Heart left ventricle (tissue), 16 donors: ENCODE measurements at regions not wholly inside any gene's neighbourhood (a gene's known extent, or its start where the extent isn't known, plus 50 kb on each side); places are given as distances from the start of the nearest gene placed in this dataset.

Experiments
- ATAC-seq, 4 donors: fragments of 200-7000 bp; cut with Tn5 transposase; one replicate each; pipeline ENCODE4 v1.9.1; 2020 to 2022; ENCODE audit warnings: moderate library complexity in 4 of 4, mild to moderate bottlenecking in 3 of 4, moderate number of reproducible peaks in 1 of 4
- DNase-seq, 5 donors: peaks; one replicate each; pipeline ENCODE4 v3.0.0-alpha.2; 2020
- H3K27ac ChIP-seq, 12 donors: fragments of 200-600 bp; sonication (generic) in 4 of 12; one replicate each; pipeline versions ENCODE4 v1.5.0 to v1.8.0; 2016 to 2022; ENCODE audit warnings: mild to moderate bottlenecking in 2 of 12
- H3K27me3 ChIP-seq, 9 donors: fragments of 200-600 bp; sonication (generic) in 2 of 9; one replicate each; pipeline versions ENCODE4 v1.5.1 to v1.8.0; 2016 to 2022; ENCODE audit warnings: mild to moderate bottlenecking in 3 of 9
- H3K36me3 ChIP-seq, 9 donors: fragments of 200-600 bp; sonication (generic) in 2 of 9; one replicate each; pipeline versions ENCODE4 v1.5.0 to v1.8.0; 2018 to 2022; ENCODE audit warnings: mild to moderate bottlenecking in 2 of 9
- H3K4me1 ChIP-seq, 12 donors: fragments of 200-600 bp; sonication (generic) in 4 of 12; one replicate each; pipeline versions ENCODE4 v1.5.0 to v1.8.0; 2016 to 2022; ENCODE audit warnings: mild to moderate bottlenecking in 3 of 12
- H3K4me3 ChIP-seq, 12 donors: fragments of 200-600 bp; sonication (generic) in 4 of 12; one replicate each; pipeline versions ENCODE4 v1.5.0 to v1.8.0; 2017 to 2022; ENCODE audit warnings: mild to moderate bottlenecking in 9 of 12, moderate library complexity in 4 of 12
- H3K9me3 ChIP-seq, 12 donors: fragments of 200-600 bp; sonication (generic) in 4 of 12; one replicate each; pipeline versions ENCODE4 v1.5.0 to v1.8.0; 2016 to 2022; ENCODE audit warnings: mild to moderate bottlenecking in 1 of 12
- CTCF ChIP-seq, 12 donors: fragments of 200-600 bp; sonication (generic) in 4 of 12; IDR thresholded peaks; one replicate each; pipeline versions ENCODE4 v1.5.0 to v1.8.0; 2018 to 2022; ENCODE audit warnings: antibody characterized with exemption in 12 of 12, mild to moderate bottlenecking in 5 of 12
- POLR2A ChIP-seq, 2 donors: fragments of 450-650 bp; IDR thresholded peaks; one replicate each; pipeline ENCODE4 v1.6.1; 2017; ENCODE audit warnings: antibody characterized with exemption in 2 of 2, mild to moderate bottlenecking in 2 of 2, moderate library complexity in 2 of 2
- WGBS, 4 donors: extraction: QIAGEN DNeasy Blood & Tissue Kit in 2 of 4; methylation state at CpG; one replicate each; pipeline versions ENCODE4 v1.1.5 to v1.1.7; 2013 to 2018; 5-methylcytosine and 5-hydroxymethylcytosine counted together
- intact Hi-C, 10 donors: fragments of 100-400 bp; cut with DNase I; formaldehyde crosslinking; loops; one replicate each; pipeline versions ENCODE4 v1.11.1 to v1.14.2; 2022
- donor health status: ischemic (EF 13 %, LVEDD 7.1; RV severe dilation, severe dysfunction).
- donor health status: healthy with polysubstance abuse.
- donor health status: DM: no; HTN: yes; CAD: no.
- donor health status: DM: no; HTN: no; CAD: no.
- donor health status: ischemic (EF 25% LVEDD 6.9; RV normal size, moderate dysfunction).
- donor health status: ischemic (EF 25% LVEDD 5.7; RV mildly dilated, moderate dysfunction).
- donor health status: healthy.
- donor health status: DM: yes; HTN: yes; CAD: no.
- donor health status: ischemic (EF 35%, LVEDD 5.7; RV mildly dilated, moderate dysfunction).
- donor health status: nonischemic (EF 11% LVEDD 7.7; RV severe dilation, severe dysfunction).
- donor health status: DM: yes; HTN: yes; CAD: no.
- donor health status: PGD.
- donor health status: ischemic (EF 29% LVEDD 5.4; RV normal size, mild dysfunction).
- donor health status: nonischemic (EF 23%, LVEDD 6.1; RV moderate dilation, normal function).

DNA sequence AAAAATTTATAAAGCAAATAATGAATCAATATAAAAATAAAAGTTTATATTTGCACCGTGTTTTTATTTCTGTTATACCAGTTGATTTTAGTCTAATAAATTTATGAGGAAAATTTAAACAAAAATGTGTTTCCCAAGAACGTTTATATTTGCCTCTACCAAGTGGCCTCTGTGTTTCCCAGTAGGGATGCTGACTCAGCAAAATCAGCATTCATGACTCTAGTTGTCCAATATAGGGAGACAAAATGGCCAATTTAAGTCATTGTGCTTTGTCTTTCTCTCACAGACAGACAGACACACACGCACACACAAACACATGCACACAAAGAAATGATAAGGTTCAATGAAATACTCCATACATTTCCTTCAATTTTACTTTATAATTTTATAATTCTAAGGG lies 942.5 kb upstream of the ZWINT start:
- WGBS, 4 donors = 65 to 67% (median 66%) methylated on average over 3 of the region's 3 CpGs
- no peak for TF ChIP-seq POLR2A (IDR thresholded peaks at IDR 0.05)
- intact Hi-C loops = no loop called here
- Histone ChIP-seq H3K4me1 (no peaks in the 10 kb centered on the region), H3K9me3 (no peaks in the 10 kb centered on the region), H3K4me3 (no peak overlapping the region), H3K27me3 (no peaks in the 10 kb centered on the region), H3K36me3 (no peaks in the 10 kb centered on the region), H3K27ac (no peak overlapping the region)
- no peak for DNase-seq
- no peak for ATAC-seq

- H3K4me1 ChIP-seq = no peaks in the 10 kb centered on the region
- no peaks in the 10 kb centered on the region for H3K27me3 ChIP-seq
- no peak for TF ChIP-seq POLR2A (IDR thresholded peaks at IDR 0.05)
- TF ChIP-seq CTCF (IDR thresholded peaks at IDR 0.05) = no peak
- H3K27ac ChIP-seq = no peak overlapping the region
- no peaks in the 10 kb centered on the region for H3K36me3 ChIP-seq
- DNase-seq (no peak), ATAC-seq (no peak)
- no peaks in the 10 kb centered on the region for H3K9me3 ChIP-seq
- 80 to 87% (median 80%) methylated on average over 3 of the region's 3 CpGs for WGBS, 4 donors
- intact Hi-C loops = no loop called here
- no peak overlapping the region for H3K4me3 ChIP-seq
Observed at GRCh38 chr10:57300718-57301117, 939.7 kb upstream of the ZWINT start.

DNA sequence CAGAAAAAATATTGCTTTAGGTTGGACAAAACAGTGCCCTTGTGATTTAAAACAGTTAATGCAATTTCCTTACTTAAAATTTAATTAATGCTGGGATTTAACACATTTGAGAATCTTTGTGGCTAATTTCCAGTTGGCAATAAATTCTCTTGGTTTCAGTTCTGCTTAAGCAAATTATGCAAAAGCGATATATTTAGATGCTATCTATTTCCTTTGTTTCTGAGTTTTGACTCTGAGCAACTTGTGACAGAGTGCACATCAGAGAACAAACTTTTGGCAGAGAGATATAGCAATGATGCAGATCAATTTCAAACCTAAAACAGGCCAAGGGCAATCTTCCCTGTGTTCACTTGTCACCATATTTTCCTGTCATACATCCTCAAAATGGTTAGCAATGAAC lies 933.6 kb upstream of the ZWINT start:
- no peak overlapping the region for H3K4me3 ChIP-seq
- TF ChIP-seq POLR2A (IDR thresholded peaks at IDR 0.05) = no peak
- no peak for TF ChIP-seq CTCF (IDR thresholded peaks at IDR 0.05)
- intact Hi-C loops = no loop called here
- no peaks in the 10 kb centered on the region for H3K27me3 ChIP-seq
- DNase-seq = no peak
- H3K27ac ChIP-seq = no peak overlapping the region
- no peaks in the 10 kb centered on the region for H3K4me1 ChIP-seq
- ATAC-seq = no peak
- H3K9me3 ChIP-seq = no peaks in the 10 kb centered on the region
- H3K36me3 ChIP-seq = no peaks in the 10 kb centered on the region
- 80 to 85% (median 83%) methylated on average over 1 of the region's 1 CpG for WGBS, 4 donors

DNA sequence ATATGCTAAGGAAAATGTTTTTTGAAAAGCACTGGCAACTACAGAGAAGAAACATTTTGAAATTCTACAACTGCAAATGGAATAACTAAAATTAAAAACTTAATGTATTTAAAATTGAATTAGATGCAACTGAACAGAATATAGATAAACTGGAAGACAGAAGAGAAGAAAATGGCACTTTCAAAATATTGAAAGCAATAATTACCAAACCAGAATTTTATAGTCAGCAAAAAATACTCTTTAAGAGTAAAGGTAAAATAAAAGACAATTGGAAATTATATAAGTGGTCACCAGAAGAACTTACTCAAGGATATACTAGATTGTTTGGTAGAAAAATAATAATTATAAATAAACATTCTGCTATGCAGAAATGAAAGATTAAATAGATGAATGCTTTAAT lies 927.7 kb upstream of the ZWINT start:
- ATAC-seq = no peak
- no peak for TF ChIP-seq CTCF (IDR thresholded peaks at IDR 0.05)
- no peak for TF ChIP-seq POLR2A (IDR thresholded peaks at IDR 0.05)
- no peak overlapping the region for H3K27ac ChIP-seq

GRCh38 chr10:57262892-57263291 lies 901.8 kb upstream of the ZWINT start:
- no peak overlapping the region for H3K4me3 ChIP-seq
- H3K27ac ChIP-seq = no peak overlapping the region
- H3K27me3 ChIP-seq = no peaks in the 10 kb centered on the region
- H3K9me3 ChIP-seq = peaks cover 0 to 9% (median 0%) of the 10 kb centered on the region in 12 donors
- no peak for ATAC-seq
- intact Hi-C loops = no loop called here
- WGBS, 4 donors = 12 to 18% (median 15%) methylated on average over 3 of the region's 3 CpGs
- H3K36me3 ChIP-seq = no peaks in the 10 kb centered on the region
- no peak for DNase-seq
- no peak for TF ChIP-seq POLR2A (IDR thresholded peaks at IDR 0.05)
- TF ChIP-seq CTCF (IDR thresholded peaks at IDR 0.05) = no peak
- H3K4me1 ChIP-seq = no peaks in the 10 kb centered on the region

More for the DNA sequence above, 927.7 kb upstream of the ZWINT start:
- no peak for DNase-seq
- peaks cover 0 to 8% (median 0%) of the 10 kb centered on the region in 12 donors for H3K9me3 ChIP-seq
- H3K36me3 ChIP-seq = no peaks in the 10 kb centered on the region
- no peaks in the 10 kb centered on the region for H3K4me1 ChIP-seq
- intact Hi-C loops = no loop called here
- H3K27me3 ChIP-seq = no peaks in the 10 kb centered on the region
- no peak overlapping the region for H3K4me3 ChIP-seq
